Activated CD4-positive, alpha-beta memory T cell treated with anti-CD3 and anti-CD28 coated beads, Interleukin-2, amount 10 ng/mL, durations not matched to agents 7 days and 5 days (primary cell): ENCODE measurements at regions not wholly inside any gene's neighbourhood (a gene's known extent, or its start where the extent isn't known, plus 50 kb on each side); places are given as distances from the start of the nearest gene placed in this dataset.

ENCODE experiments used
- CTCF ChIA-PET: fragments of 350-600 bp; sonication (Branson Sonifier 250); formaldehyde crosslinking; loops from one replicate; lab custom pipeline; 2021; ENCODE audit warnings: antibody characterized with exemption, inconsistent platforms; lab: Charles Lee
- POLR2A ChIA-PET: fragments of 350-600 bp; sonication (Branson Sonifier 250); formaldehyde crosslinking; loops from one replicate; lab custom pipeline; 2021; ENCODE audit warnings: antibody characterized with exemption; lab: Charles Lee
- DNase-seq: peaks from one replicate; pipeline ENCODE4 v3.0.0-alpha.2; 2020
- H3K27ac Mint-ChIP-seq: one replicate; pipeline ENCODE4 v1.8.0; 2021; ENCODE audit warnings: mild to moderate bottlenecking, mixed read lengths
- H3K27me3 Mint-ChIP-seq: one replicate; pipeline ENCODE4 v1.8.0; 2021; ENCODE audit warnings: mixed read lengths
- H3K36me3 Mint-ChIP-seq: one replicate; pipeline ENCODE4 v1.8.0; 2021; ENCODE audit warnings: low read depth, mixed read lengths
- H3K4me1 Mint-ChIP-seq: one replicate; pipeline ENCODE4 v1.8.0; 2021; ENCODE audit warnings: mixed read lengths
- H3K4me3 Mint-ChIP-seq: one replicate; pipeline ENCODE4 v1.8.0; 2021; ENCODE audit warnings: mild to moderate bottlenecking, mixed read lengths
- H3K9me3 Mint-ChIP-seq: one replicate; pipeline ENCODE4 v1.8.0; 2021; ENCODE audit warnings: mixed read lengths

- no peak overlapping the region for H3K4me3 Mint-ChIP-seq
- H3K9me3 Mint-ChIP-seq, result no peaks in the 10 kb centered on the region
- ChIA-PET CTCF (no interaction called here), POLR2A (no interaction called here)
- H3K27ac Mint-ChIP-seq, result no peak overlapping the region
- H3K27me3 Mint-ChIP-seq, result peaks cover 7% of the 10 kb centered on the region
- DNase-seq, result no peak
- no peaks in the 10 kb centered on the region for H3K4me1 Mint-ChIP-seq
- no peaks in the 10 kb centered on the region for H3K36me3 Mint-ChIP-seq
Measured at GRCh38 chr11:119894916-119895315, 165.9 kb upstream of the NECTIN1 start.

GRCh38 chr11:119892311-119892808 is 163.4 kb upstream of the NECTIN1 start:
- peaks cover 5% of the 10 kb centered on the region for H3K27me3 Mint-ChIP-seq

GRCh38 chr11:119891055-119891768 is 162.2 kb upstream of the NECTIN1 start:
- no peak for DNase-seq
- no peak overlapping the region for H3K4me3 Mint-ChIP-seq
- POLR2A ChIA-PET, result no interaction called here

More at GRCh38 chr11:119892311-119892808, 163.4 kb upstream of the NECTIN1 start:
- H3K9me3 Mint-ChIP-seq, result no peaks in the 10 kb centered on the region
- no peaks in the 10 kb centered on the region for H3K4me1 Mint-ChIP-seq
- no peaks in the 10 kb centered on the region for H3K36me3 Mint-ChIP-seq
- no peak overlapping the region for H3K27ac Mint-ChIP-seq
- no peak for DNase-seq
- H3K4me3 Mint-ChIP-seq, result no peak overlapping the region
- POLR2A ChIA-PET, result no interaction called here
- CTCF ChIA-PET, result no interaction called here

GRCh38 chr11:119890466-119890865 is 161.5 kb upstream of the NECTIN1 start:
- H3K9me3 Mint-ChIP-seq, result no peaks in the 10 kb centered on the region
- CTCF ChIA-PET, result no interaction called here
- no peaks in the 10 kb centered on the region for H3K27me3 Mint-ChIP-seq
- no peak overlapping the region for H3K4me3 Mint-ChIP-seq
- POLR2A ChIA-PET, result no interaction called here
- H3K27ac Mint-ChIP-seq, result no peak overlapping the region
- no peaks in the 10 kb centered on the region for H3K4me1 Mint-ChIP-seq
- H3K36me3 Mint-ChIP-seq, result no peaks in the 10 kb centered on the region
- no peak for DNase-seq

More at GRCh38 chr11:119891055-119891768, 162.2 kb upstream of the NECTIN1 start:
- Mint-ChIP-seq H3K4me1 (no peaks in the 10 kb centered on the region), H3K27me3 (no peaks in the 10 kb centered on the region), H3K9me3 (no peaks in the 10 kb centered on the region), H3K27ac (no peak overlapping the region), H3K36me3 (no peaks in the 10 kb centered on the region)
- CTCF ChIA-PET, result no interaction called here

- no peak overlapping the region for H3K4me3 Mint-ChIP-seq
- ChIA-PET POLR2A (no interaction called here), CTCF (no interaction called here)
- no peaks in the 10 kb centered on the region for H3K9me3 Mint-ChIP-seq
- no peak for DNase-seq
- H3K27me3 Mint-ChIP-seq, result no peaks in the 10 kb centered on the region
- no peaks in the 10 kb centered on the region for H3K4me1 Mint-ChIP-seq
- H3K36me3 Mint-ChIP-seq, result no peaks in the 10 kb centered on the region
- H3K27ac Mint-ChIP-seq, result no peak overlapping the region
Measured at GRCh38 chr11:119889728-119890280, 160.8 kb upstream of the NECTIN1 start.

- Mint-ChIP-seq H3K27me3 (peaks cover 4% of the 10 kb centered on the region), H3K27ac (no peak overlapping the region), H3K9me3 (no peaks in the 10 kb centered on the region), H3K4me1 (no peaks in the 10 kb centered on the region), H3K4me3 (no peak overlapping the region), H3K36me3 (no peaks in the 10 kb centered on the region)
- DNase-seq, result no peak
- ChIA-PET CTCF (no interaction called here), POLR2A (no interaction called here)
Measured at GRCh38 chr11:119889111-119889510, 160.1 kb upstream of the NECTIN1 start.

GRCh38 chr11:119888119-119888518 is 159.1 kb upstream of the NECTIN1 start:
- no peak for DNase-seq
- ChIA-PET CTCF (no interaction called here), POLR2A (no interaction called here)
- Mint-ChIP-seq H3K27ac (no peak overlapping the region), H3K27me3 (peaks cover 7% of the 10 kb centered on the region), H3K9me3 (no peaks in the 10 kb centered on the region), H3K36me3 (no peaks in the 10 kb centered on the region), H3K4me1 (no peaks in the 10 kb centered on the region), H3K4me3 (no peak overlapping the region)

GRCh38 chr11:119886667-119887230 is 157.7 kb upstream of the NECTIN1 start:
- H3K27ac Mint-ChIP-seq, result no peak overlapping the region
- no peak overlapping the region for H3K4me3 Mint-ChIP-seq
- ChIA-PET CTCF (no interaction called here), POLR2A (no interaction called here)
- no peaks in the 10 kb centered on the region for H3K36me3 Mint-ChIP-seq
- H3K9me3 Mint-ChIP-seq, result no peaks in the 10 kb centered on the region
- peaks cover 7% of the 10 kb centered on the region for H3K27me3 Mint-ChIP-seq
- no peaks in the 10 kb centered on the region for H3K4me1 Mint-ChIP-seq
- DNase-seq, result no peak

GRCh38 chr11:119885861-119886567 is 157.0 kb upstream of the NECTIN1 start:
- Mint-ChIP-seq H3K27ac (no peak overlapping the region), H3K27me3 (peaks cover 7% of the 10 kb centered on the region), H3K36me3 (no peaks in the 10 kb centered on the region), H3K4me1 (no peaks in the 10 kb centered on the region), H3K4me3 (no peak overlapping the region), H3K9me3 (no peaks in the 10 kb centered on the region)
- no peak for DNase-seq
- ChIA-PET CTCF (no interaction called here), POLR2A (no interaction called here)

GRCh38 chr11:119885067-119885466 is 156.1 kb upstream of the NECTIN1 start:
- Mint-ChIP-seq H3K36me3 (no peaks in the 10 kb centered on the region), H3K27ac (no peak overlapping the region), H3K4me3 (no peak overlapping the region), H3K9me3 (no peaks in the 10 kb centered on the region), H3K4me1 (no peaks in the 10 kb centered on the region), H3K27me3 (peaks cover 9% of the 10 kb centered on the region)
- DNase-seq, result no peak
- POLR2A ChIA-PET, result no interaction called here
- CTCF ChIA-PET, result no interaction called here

GRCh38 chr11:119882316-119882715 is 153.3 kb upstream of the NECTIN1 start:
- no peaks in the 10 kb centered on the region for H3K4me1 Mint-ChIP-seq
- POLR2A ChIA-PET, result no interaction called here
- DNase-seq, result no peak
- no peak overlapping the region for H3K4me3 Mint-ChIP-seq
- CTCF ChIA-PET, result no interaction called here
- H3K36me3 Mint-ChIP-seq, result no peaks in the 10 kb centered on the region
- no peak overlapping the region for H3K27ac Mint-ChIP-seq
- peaks cover 9% of the 10 kb centered on the region for H3K27me3 Mint-ChIP-seq
- H3K9me3 Mint-ChIP-seq, result no peaks in the 10 kb centered on the region

- no peak for DNase-seq
- ChIA-PET POLR2A (no interaction called here), CTCF (no interaction called here)
- H3K4me3 Mint-ChIP-seq, result no peak overlapping the region
- H3K27ac Mint-ChIP-seq, result no peak overlapping the region
- H3K9me3 Mint-ChIP-seq, result no peaks in the 10 kb centered on the region
- no peaks in the 10 kb centered on the region for H3K4me1 Mint-ChIP-seq
- H3K36me3 Mint-ChIP-seq, result no peaks in the 10 kb centered on the region
- peaks cover 9% of the 10 kb centered on the region for H3K27me3 Mint-ChIP-seq
Measured at GRCh38 chr11:119880873-119881272, 151.9 kb upstream of the NECTIN1 start.

GRCh38 chr11:119880143-119880542 is 151.1 kb upstream of the NECTIN1 start:
- no peak for DNase-seq
- Mint-ChIP-seq H3K4me3 (no peak overlapping the region), H3K4me1 (no peaks in the 10 kb centered on the region), H3K27ac (no peak overlapping the region), H3K36me3 (no peaks in the 10 kb centered on the region), H3K9me3 (no peaks in the 10 kb centered on the region), H3K27me3 (peaks cover 9% of the 10 kb centered on the region)
- CTCF ChIA-PET, result no interaction called here
- POLR2A ChIA-PET, result no interaction called here
